ENCODE measurements at regions not wholly inside any gene's neighbourhood (a gene's known extent, or its start where the extent isn't known, plus 50 kb on each side); places are given as distances from the start of the nearest gene placed in this dataset.

DNA sequence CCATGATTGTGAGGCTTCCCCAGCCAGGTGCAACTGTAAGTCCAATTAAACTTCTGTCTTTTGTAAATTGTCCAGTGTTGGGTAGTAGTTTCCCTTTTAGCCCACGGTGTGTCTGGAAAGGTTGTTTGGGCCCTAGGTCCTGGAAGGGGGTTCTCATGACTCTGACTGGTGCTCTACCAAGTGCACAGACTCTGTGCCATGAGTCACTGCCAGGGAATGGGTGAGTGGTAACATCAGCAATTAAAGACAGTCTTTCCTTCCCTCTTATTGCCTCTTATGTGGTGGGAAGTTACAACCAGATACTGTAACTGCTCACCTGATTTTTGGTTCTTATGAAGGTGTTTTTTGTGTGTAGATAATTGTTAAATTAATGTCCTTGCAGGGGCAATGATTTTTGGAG is 141.2 kb downstream of the PRDM9 start:
- TF ChIP-seq TOE1 (IDR thresholded peaks at IDR 0.05; ENCODE audit: borderline replicate concordance) (no peak), TOE1 (CRISPR knock-in tag; IDR thresholded peaks at IDR 0.05; ENCODE audit: borderline replicate concordance, low read depth) (no peak), POLR2AphosphoS5 (IDR thresholded peaks at IDR 0.05; ENCODE audit: control insufficient read depth, insufficient read depth, low read depth, low read length) (no peak), BMI1 (IDR thresholded peaks at IDR 0.05; ENCODE audit: low read length) (no peak), MTF1 (CRISPR knock-in tag; IDR thresholded peaks at IDR 0.05; ENCODE audit: borderline replicate concordance) (no peak), MTA3 (IDR thresholded peaks at IDR 0.05; ENCODE audit: borderline replicate concordance) (no peak), NFYB (IDR thresholded peaks at IDR 0.05; ENCODE audit: extremely low read depth, insufficient read length) (no peak)
- TF ChIP-seq, protein P1, sequence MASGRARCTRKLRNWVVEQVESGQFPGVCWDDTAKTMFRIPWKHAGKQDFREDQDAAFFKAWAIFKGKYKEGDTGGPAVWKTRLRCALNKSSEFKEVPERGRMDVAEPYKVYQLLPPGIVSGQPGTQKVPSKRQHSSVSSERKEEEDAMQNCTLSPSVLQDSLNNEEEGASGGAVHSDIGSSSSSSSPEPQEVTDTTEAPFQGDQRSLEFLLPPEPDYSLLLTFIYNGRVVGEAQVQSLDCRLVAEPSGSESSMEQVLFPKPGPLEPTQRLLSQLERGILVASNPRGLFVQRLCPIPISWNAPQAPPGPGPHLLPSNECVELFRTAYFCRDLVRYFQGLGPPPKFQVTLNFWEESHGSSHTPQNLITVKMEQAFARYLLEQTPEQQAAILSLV (tag; IDR thresholded peaks at IDR 0.05): no peak
- TF ChIP-seq, protein P2, sequence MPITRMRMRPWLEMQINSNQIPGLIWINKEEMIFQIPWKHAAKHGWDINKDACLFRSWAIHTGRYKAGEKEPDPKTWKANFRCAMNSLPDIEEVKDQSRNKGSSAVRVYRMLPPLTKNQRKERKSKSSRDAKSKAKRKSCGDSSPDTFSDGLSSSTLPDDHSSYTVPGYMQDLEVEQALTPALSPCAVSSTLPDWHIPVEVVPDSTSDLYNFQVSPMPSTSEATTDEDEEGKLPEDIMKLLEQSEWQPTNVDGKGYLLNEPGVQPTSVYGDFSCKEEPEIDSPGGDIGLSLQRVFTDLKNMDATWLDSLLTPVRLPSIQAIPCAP (CRISPR knock-in tag; IDR thresholded peaks at IDR 0.05; ENCODE audit: borderline replicate concordance): no peak
